Thymus (tissue), 11 donors: ENCODE measurements at regions not wholly inside any gene's neighbourhood (a gene's known extent, or its start where the extent isn't known, plus 50 kb on each side); places are given as distances from the start of the nearest gene placed in this dataset.
A peak's percentile ranks its signal among the peaks of the same experiment; 100 is the strongest.

Experiments
- DNase-seq, 9 donors: peaks; one replicate each; pipeline ENCODE4 v3.0.0-alpha.2; 2013; ENCODE audit warnings: low spot score in 9 of 9, low read depth in 6 of 9, missing footprints in 1 of 9
- H3K27ac ChIP-seq, 2 donors: one replicate each; pipeline ENCODE4 v1.5.1; 2013; ENCODE audit warnings: control low read depth in 1 of 2, low read depth in 1 of 2, low read length in 1 of 2, mild to moderate bottlenecking in 1 of 2, moderate library complexity in 1 of 2
- H3K27me3 ChIP-seq, 2 donors: one replicate each; pipeline ENCODE4 v1.5.1; 2013; ENCODE audit warnings: low read length in 1 of 2; ENCODE audit not compliant: control insufficient read depth in 2 of 2, insufficient read depth in 1 of 2
- H3K36me3 ChIP-seq, 2 donors: one replicate each; pipeline ENCODE4 v1.5.1; 2013; ENCODE audit warnings: low read length in 1 of 2, mild to moderate bottlenecking in 1 of 2, moderate library complexity in 1 of 2; ENCODE audit not compliant: control insufficient read depth in 2 of 2, insufficient read depth in 2 of 2
- H3K4me1 ChIP-seq, 2 donors: one replicate each; pipeline ENCODE4 v1.5.1; 2013; ENCODE audit warnings: low read length in 2 of 2; ENCODE audit not compliant: control insufficient read depth in 2 of 2, insufficient read depth in 2 of 2
- H3K4me3 ChIP-seq, 2 donors: one replicate each; pipeline ENCODE4 v1.5.1; 2013; ENCODE audit warnings: low read length in 2 of 2, control low read depth in 1 of 2, mild to moderate bottlenecking in 1 of 2
- H3K9me3 ChIP-seq, 2 donors: one replicate each; pipeline ENCODE4 v1.5.1; 2013; ENCODE audit warnings: low read length in 1 of 2, mild to moderate bottlenecking in 1 of 2; ENCODE audit not compliant: control insufficient read depth in 2 of 2, insufficient read depth in 1 of 2
- WGBS: extraction: QIAGEN DNeasy Blood & Tissue Kit; methylation state at CpG from one replicate; pipeline ENCODE4 v1.1.7; 2013; 5-methylcytosine and 5-hydroxymethylcytosine counted together
- donor health status: healthy.

GRCh38 chr12:88643685-88644084 is 63.4 kb upstream of the KITLG start:
- Histone ChIP-seq H3K27me3 (no peaks in the 10 kb centered on the region), H3K27ac (no peak overlapping the region), H3K36me3 (no peaks in the 10 kb centered on the region), H3K4me1 (no peaks in the 10 kb centered on the region), H3K4me3 (no peak overlapping the region), H3K9me3 (no peaks in the 10 kb centered on the region)
- DNase-seq: no peak
- WGBS: 97% methylated on average over 2 of the region's 2 CpGs

DNA sequence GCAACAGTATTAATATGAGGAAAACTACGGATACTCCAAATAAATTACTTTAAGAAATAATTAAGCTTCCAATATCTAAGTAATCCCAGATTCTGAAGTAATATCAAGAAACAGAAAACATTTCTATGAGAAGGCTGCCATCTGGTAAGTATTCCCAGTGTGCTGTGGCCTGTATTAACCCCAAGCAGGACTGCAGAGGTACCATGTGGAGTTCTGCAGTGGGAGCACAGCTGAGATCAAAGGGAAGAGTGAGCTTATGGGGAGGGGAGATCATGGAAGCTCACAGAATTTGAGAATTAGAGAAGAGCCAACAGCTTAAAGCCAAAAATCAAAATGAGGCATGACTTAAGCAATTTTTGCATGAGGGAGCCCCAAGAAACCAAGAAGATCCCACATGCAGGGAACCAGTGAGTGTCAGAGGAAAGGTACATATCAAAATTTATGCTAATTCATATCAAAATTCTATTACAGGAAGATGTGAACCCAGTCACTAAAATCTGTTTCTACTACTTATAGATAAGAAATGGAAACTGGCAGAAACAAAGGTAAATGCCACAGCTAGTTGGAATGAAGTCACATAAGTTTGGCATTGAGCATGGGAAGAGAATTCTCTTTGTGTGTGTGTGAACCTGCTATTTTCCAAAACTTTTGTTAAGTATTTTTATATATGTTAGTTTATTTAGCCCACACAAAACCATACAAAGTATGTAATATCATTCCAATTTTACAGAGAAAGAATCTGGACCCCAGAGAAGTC is 62.6 kb upstream of the KITLG start:
- Histone ChIP-seq H3K27ac (no peak overlapping the region), H3K4me3 (no peak overlapping the region), H3K36me3 (no peaks in the 10 kb centered on the region), H3K27me3 (no peaks in the 10 kb centered on the region), H3K4me1 (no peaks in the 10 kb centered on the region), H3K9me3 (no peaks in the 10 kb centered on the region)
- 91% methylated on average over 1 of the region's 1 CpG for WGBS
- DNase-seq: no peak

GRCh38 chr12:88638966-88639760 is 58.9 kb upstream of the KITLG start:
- H3K36me3 ChIP-seq: no peaks in the 10 kb centered on the region

GRCh38 chr12:88638388-88638787 is 58.1 kb upstream of the KITLG start:
- H3K27me3 ChIP-seq: no peaks in the 10 kb centered on the region
- no peaks in the 10 kb centered on the region for H3K9me3 ChIP-seq
- no peak for DNase-seq
- H3K36me3 ChIP-seq: no peaks in the 10 kb centered on the region
- 91% methylated on average over 3 of the region's 3 CpGs for WGBS
- no peak overlapping the region for H3K4me3 ChIP-seq
- H3K27ac ChIP-seq: no peak overlapping the region
- no peaks in the 10 kb centered on the region for H3K4me1 ChIP-seq

More at GRCh38 chr12:88638966-88639760, 58.9 kb upstream of the KITLG start:
- H3K4me1 ChIP-seq: no peaks in the 10 kb centered on the region
- H3K27ac ChIP-seq: no peak overlapping the region
- H3K9me3 ChIP-seq: no peaks in the 10 kb centered on the region
- DNase-seq: peak in 1 of 9 donors; percentile 1
- 49% methylated on average over 6 of the region's 6 CpGs for WGBS
- H3K27me3 ChIP-seq: no peaks in the 10 kb centered on the region
- no peak overlapping the region for H3K4me3 ChIP-seq

GRCh38 chr12:88634008-88634407 is 53.7 kb upstream of the KITLG start:
- Histone ChIP-seq H3K27ac (no peak overlapping the region), H3K9me3 (no peaks in the 10 kb centered on the region), H3K27me3 (no peaks in the 10 kb centered on the region), H3K4me3 (no peak overlapping the region), H3K4me1 (no peaks in the 10 kb centered on the region), H3K36me3 (no peaks in the 10 kb centered on the region)
- no peak for DNase-seq
- 89% methylated on average over 1 of the region's 1 CpG for WGBS

- Histone ChIP-seq H3K4me3 (no peak overlapping the region), H3K9me3 (no peaks in the 10 kb centered on the region), H3K27me3 (no peaks in the 10 kb centered on the region), H3K27ac (no peak overlapping the region), H3K4me1 (no peaks in the 10 kb centered on the region), H3K36me3 (no peaks in the 10 kb centered on the region)
- no peak for DNase-seq
- 85% methylated on average over 1 of the region's 1 CpG for WGBS
These were observed 53.0 kb upstream of the KITLG start for GRCh38 chr12:88633312-88633711.

- no peak for DNase-seq
- no peak overlapping the region for H3K27ac ChIP-seq
- H3K27me3 ChIP-seq: no peaks in the 10 kb centered on the region
- no peaks in the 10 kb centered on the region for H3K4me1 ChIP-seq
- H3K36me3 ChIP-seq: no peaks in the 10 kb centered on the region
- H3K9me3 ChIP-seq: no peaks in the 10 kb centered on the region
- H3K4me3 ChIP-seq: no peak overlapping the region
These were observed 50.3 kb upstream of the KITLG start for GRCh38 chr12:88630561-88630960.
